Body of pancreas (tissue), 4 donors: ENCODE measurements at regions not wholly inside any gene's neighbourhood (a gene's known extent, or its start where the extent isn't known, plus 50 kb on each side); places are given as distances from the start of the nearest gene placed in this dataset.

Experiments
- ATAC-seq: fragments of 150-250 bp; one replicate; pipeline ENCODE4 v1.9.1; 2016
- DNase-seq, 4 donors: peaks; one replicate each; pipeline ENCODE4 v3.0.0-alpha.2; 2019
- H3K27ac ChIP-seq, 4 donors: fragments of 200-600 bp; sonication (generic); 1 replicate in 3 of 4; 2 replicates in 1 of 4; pipeline versions ENCODE4 v1.5.1 to v1.6.1; 2016 to 2019; ENCODE audit warnings: mild to moderate bottlenecking in 1 of 4, mixed read lengths in 1 of 4, moderate library complexity in 1 of 4
- H3K27me3 ChIP-seq, 2 donors: fragments of 200-600 bp; sonication (generic); one replicate each; pipeline ENCODE4 v1.6.0; 2016; ENCODE audit warnings: mild to moderate bottlenecking in 1 of 2
- H3K36me3 ChIP-seq, 2 donors: fragments of 200-600 bp; sonication (generic); replicated peaks in 1 of 2; 2 replicates each; pipeline ENCODE4 v1.5.1; 2016; ENCODE audit warnings: low read depth in 2 of 2; ENCODE audit not compliant: insufficient read depth in 1 of 2
- H3K4me1 ChIP-seq: fragments of 200-600 bp; sonication (generic); one replicate; pipeline ENCODE4 v1.6.0; 2016
- H3K4me3 ChIP-seq, 2 donors: fragments of 200-600 bp; sonication (generic); 1 replicate in 1 of 2; 2 replicates in 1 of 2; pipeline ENCODE4 v1.5.1; 2016 to 2019
- H3K9me3 ChIP-seq, 3 donors: fragments of 200-600 bp; sonication (generic); 1 replicate in 2 of 3; 2 replicates in 1 of 3; pipeline ENCODE4 v1.5.1; 2016
- POLR2A ChIP-seq, 3 donors: fragments of 450-650 bp; IDR thresholded peaks; one replicate each; pipeline ENCODE4 v1.6.1; 2016; ENCODE audit warnings: antibody characterized with exemption in 3 of 3, mild to moderate bottlenecking in 2 of 3
- WGBS, 2 donors: methylation state at CpG; one replicate each; pipeline ENCODE4 v1.1.5; 2017; 5-methylcytosine and 5-hydroxymethylcytosine counted together
- intact Hi-C: fragments of 100-400 bp; cut with DNase I; formaldehyde crosslinking; loops from one replicate; pipeline ENCODE4 v1.15.1; 2023
- TF ChIP-seq, protein P1 (sequence below), 7 experiments: fragments of 450-650 bp in 4 of 7; fragments of 200-600 bp in 3 of 7; sonication (generic) in 3 of 7; IDR thresholded peaks; one replicate each; pipeline ENCODE4 v1.5.1; 2016 to 2019; ENCODE audit warnings: antibody characterized with exemption in 7 of 7

DNA sequence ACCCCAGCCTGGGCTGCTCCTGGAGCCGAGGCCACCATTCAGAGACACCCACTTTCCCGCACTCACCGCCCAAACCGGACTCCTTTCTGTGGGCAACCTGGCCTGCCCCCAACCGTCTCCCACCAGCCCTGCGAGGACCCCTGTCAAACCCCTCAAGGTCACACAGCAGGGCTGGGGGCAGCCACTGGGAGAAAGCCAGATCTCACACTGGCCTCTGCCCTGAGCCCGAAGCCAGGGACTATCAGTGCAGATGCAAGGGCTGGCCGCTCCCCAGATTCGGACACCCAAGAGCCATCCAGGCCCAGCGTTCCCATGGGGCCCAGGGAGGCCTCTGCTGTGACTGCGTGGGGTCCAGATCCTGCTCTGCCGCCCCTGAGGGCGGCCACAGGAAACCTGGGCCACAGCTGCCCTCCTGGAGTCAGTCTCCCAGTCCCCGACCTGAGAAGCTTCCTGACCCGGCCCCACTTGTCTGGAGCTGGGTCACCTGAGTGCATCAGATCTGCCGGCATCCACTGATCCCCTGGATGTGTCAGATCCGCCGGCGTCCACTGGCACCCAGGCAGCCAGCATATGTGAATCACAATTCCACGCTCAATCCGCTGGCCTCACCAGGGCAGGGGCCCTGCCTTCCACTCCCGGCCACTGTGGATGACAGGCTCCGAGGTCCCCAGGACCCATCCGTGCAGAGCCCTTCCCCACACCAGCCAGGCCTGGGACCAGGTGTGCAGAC lies 139.7 kb downstream of the BRD1 start:
- Histone ChIP-seq H3K4me1 (no peaks in the 10 kb centered on the region), H3K4me3 (no peak overlapping the region), H3K9me3 (no peaks in the 10 kb centered on the region), H3K27ac (no peak overlapping the region), H3K27me3 (peaks cover 0 to 10% of the 10 kb centered on the region in 2 donors), H3K36me3 (no peaks in the 10 kb centered on the region)
- intact Hi-C loops = no loop called here
- ATAC-seq (no peak), DNase-seq (no peak)
- WGBS, 2 donors = 46 to 66% methylated on average over 7 to 24 of the region's 24 CpGs
- TF ChIP-seq, protein P1, sequence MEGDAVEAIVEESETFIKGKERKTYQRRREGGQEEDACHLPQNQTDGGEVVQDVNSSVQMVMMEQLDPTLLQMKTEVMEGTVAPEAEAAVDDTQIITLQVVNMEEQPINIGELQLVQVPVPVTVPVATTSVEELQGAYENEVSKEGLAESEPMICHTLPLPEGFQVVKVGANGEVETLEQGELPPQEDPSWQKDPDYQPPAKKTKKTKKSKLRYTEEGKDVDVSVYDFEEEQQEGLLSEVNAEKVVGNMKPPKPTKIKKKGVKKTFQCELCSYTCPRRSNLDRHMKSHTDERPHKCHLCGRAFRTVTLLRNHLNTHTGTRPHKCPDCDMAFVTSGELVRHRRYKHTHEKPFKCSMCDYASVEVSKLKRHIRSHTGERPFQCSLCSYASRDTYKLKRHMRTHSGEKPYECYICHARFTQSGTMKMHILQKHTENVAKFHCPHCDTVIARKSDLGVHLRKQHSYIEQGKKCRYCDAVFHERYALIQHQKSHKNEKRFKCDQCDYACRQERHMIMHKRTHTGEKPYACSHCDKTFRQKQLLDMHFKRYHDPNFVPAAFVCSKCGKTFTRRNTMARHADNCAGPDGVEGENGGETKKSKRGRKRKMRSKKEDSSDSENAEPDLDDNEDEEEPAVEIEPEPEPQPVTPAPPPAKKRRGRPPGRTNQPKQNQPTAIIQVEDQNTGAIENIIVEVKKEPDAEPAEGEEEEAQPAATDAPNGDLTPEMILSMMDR (IDR thresholded peaks at IDR 0.05) = no peak
- no peak for TF ChIP-seq POLR2A (IDR thresholded peaks at IDR 0.05)

DNA sequence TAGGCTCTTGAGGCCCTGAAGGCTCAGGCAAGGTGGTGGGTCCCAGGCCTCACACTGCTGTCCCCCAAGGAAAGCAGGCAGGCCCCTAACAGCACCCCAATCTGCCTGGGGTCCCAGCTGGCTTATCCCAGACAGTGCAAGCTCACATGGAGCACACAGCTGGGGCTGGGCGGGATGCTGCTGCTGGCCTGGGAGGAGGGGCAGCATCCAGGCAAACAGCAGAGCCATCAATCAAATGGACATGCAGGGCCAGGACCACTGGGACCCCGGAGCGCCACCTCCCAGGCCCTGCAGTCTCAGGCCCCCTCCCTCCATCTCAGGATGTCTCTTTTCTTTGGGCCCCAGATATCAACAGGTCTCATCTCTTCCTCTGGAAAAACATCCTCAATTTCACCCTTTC lies 140.3 kb downstream of the BRD1 start:
- no peak overlapping the region for H3K4me3 ChIP-seq
- no peak overlapping the region for H3K27ac ChIP-seq
- DNase-seq (no peak), ATAC-seq (no peak)
- TF ChIP-seq, protein P1 (IDR thresholded peaks at IDR 0.05) = no peak
- TF ChIP-seq POLR2A (IDR thresholded peaks at IDR 0.05) = no peak
- no peaks in the 10 kb centered on the region for H3K36me3 ChIP-seq
- intact Hi-C loops = no loop called here
- no peaks in the 10 kb centered on the region for H3K9me3 ChIP-seq
- WGBS, 2 donors = 41 to 44% methylated on average over 3 of the region's 3 CpGs
- H3K4me1 ChIP-seq = no peaks in the 10 kb centered on the region
- H3K27me3 ChIP-seq = peaks cover 0 to 10% of the 10 kb centered on the region in 2 donors

DNA sequence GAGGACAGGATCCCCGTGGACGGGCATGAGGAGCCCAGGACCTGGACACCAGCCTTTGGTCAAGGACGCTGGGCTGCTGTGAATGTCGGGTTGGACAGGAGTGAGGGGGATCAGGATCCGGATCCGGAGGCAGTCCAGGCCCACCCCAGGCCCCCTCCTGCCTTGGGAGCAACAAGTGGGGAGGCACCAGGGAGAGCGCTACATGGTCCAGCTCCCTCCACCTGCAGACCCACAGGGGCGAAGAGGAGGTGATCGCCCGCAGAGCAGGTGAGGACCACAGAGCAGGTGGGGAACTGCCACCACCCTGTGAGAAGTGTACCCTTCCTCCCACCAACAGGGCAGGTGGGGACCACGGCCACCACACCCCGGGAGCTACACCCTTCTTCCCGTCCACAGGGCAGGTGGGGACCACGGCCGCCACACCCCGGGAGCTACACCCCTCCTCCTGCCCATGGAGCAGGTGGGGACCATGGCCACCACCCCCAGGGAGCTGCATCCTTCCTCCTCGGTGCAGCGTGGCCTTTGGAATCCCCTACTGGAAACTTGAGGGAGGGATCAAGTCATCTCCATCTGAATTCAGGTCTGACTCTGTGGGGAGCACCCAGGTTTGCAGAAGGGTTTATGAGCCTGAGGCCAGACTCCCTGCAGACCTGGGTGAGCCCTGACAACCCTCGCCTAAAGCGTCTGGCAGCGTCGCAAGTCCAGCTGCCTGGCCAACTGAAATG lies 141.0 kb downstream of the BRD1 start:
- H3K36me3 ChIP-seq = no peaks in the 10 kb centered on the region
- H3K4me1 ChIP-seq = no peaks in the 10 kb centered on the region
- H3K4me3 ChIP-seq = no peak overlapping the region
- TF ChIP-seq, protein P1 (IDR thresholded peaks at IDR 0.05) = no peak
- no peak for TF ChIP-seq POLR2A (IDR thresholded peaks at IDR 0.05)
- DNase-seq (no peak), ATAC-seq (no peak)
- peaks cover 0 to 10% of the 10 kb centered on the region in 2 donors for H3K27me3 ChIP-seq
- H3K27ac ChIP-seq = no peak overlapping the region
- no peaks in the 10 kb centered on the region for H3K9me3 ChIP-seq
- intact Hi-C loops = no loop called here
- WGBS, 2 donors = 45 to 70% methylated on average over 6 to 17 of the region's 22 CpGs

DNA sequence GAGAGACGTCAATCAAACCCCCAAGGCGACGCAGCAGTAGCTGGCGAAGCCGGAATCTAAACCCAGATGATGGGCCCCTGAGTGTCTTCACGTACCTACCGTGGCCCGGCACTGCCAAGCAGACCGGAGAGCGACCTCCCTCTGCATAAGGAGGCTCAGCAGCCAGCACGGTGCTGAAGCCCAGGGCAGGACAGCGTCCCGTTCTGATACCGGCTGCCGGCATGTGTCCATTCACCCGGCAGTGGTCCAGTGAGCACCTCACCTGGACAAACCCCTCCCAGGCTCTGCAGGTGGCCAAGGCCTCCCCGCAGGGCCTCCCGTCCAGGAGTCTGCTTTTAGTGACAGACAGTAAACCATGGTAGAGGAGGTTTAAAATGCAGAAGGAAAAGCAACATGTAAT lies 142.0 kb downstream of the BRD1 start:
- DNase-seq = no peak
- no peaks in the 10 kb centered on the region for H3K4me1 ChIP-seq

More for the DNA sequence above, 142.0 kb downstream of the BRD1 start:
- Histone ChIP-seq H3K9me3 (no peaks in the 10 kb centered on the region), H3K27me3 (peaks cover 0 to 10% of the 10 kb centered on the region in 2 donors), H3K4me3 (no peak overlapping the region), H3K36me3 (no peaks in the 10 kb centered on the region), H3K27ac (no peak overlapping the region)
- ATAC-seq = no peak
- intact Hi-C loops = no loop called here
- TF ChIP-seq, protein P1 (IDR thresholded peaks at IDR 0.05) = no peak
- TF ChIP-seq POLR2A (IDR thresholded peaks at IDR 0.05) = no peak
- 63 to 64% methylated on average over 11 to 14 of the region's 18 CpGs for WGBS, 2 donors
